Muscle of leg (tissue), 3 donors: ENCODE measurements at regions not wholly inside any gene's neighbourhood (a gene's known extent, or its start where the extent isn't known, plus 50 kb on each side); places are given as distances from the start of the nearest gene placed in this dataset.
A peak's percentile ranks its signal among the peaks of the same experiment; 100 is the strongest.

Source experiments
- DNase-seq: peaks from one replicate; pipeline ENCODE4 v3.0.0; 2013
- H3K27ac ChIP-seq: one replicate; pipeline ENCODE4 v1.5.1; 2013; ENCODE audit warnings: mild to moderate bottlenecking, low read length, control low read depth
- H3K27me3 ChIP-seq: one replicate; pipeline ENCODE4 v1.6.1; 2013; ENCODE audit warnings: low read length; ENCODE audit not compliant: control insufficient read depth, insufficient read depth
- H3K36me3 ChIP-seq: one replicate; pipeline ENCODE4 v1.6.1; 2013; ENCODE audit warnings: low read length; ENCODE audit not compliant: control insufficient read depth, insufficient read depth
- H3K4me1 ChIP-seq: one replicate; pipeline ENCODE4 v1.6.1; 2013; ENCODE audit warnings: low read length; ENCODE audit not compliant: control insufficient read depth, insufficient read depth
- H3K4me3 ChIP-seq: one replicate; pipeline ENCODE4 v1.5.1; 2013; ENCODE audit warnings: low read length, control low read depth
- H3K9me3 ChIP-seq: replicated peaks from 2 replicates; pipeline ENCODE4 v1.6.1; 2013; ENCODE audit warnings: low read depth, low read length; ENCODE audit not compliant: control insufficient read depth
- WGBS: methylation state at CpG from one replicate; pipeline ENCODE4 v1.1.5; 2013; ENCODE audit warnings: missing lambda C conversion rate; ENCODE audit not compliant: insufficient coverage; 5-methylcytosine and 5-hydroxymethylcytosine counted together

GRCh38 chr2:26530696-26531095 lies 52.8 kb upstream of the OTOF start:
- no CpG with 5 or more reads among the region's 4 CpGs for WGBS

GRCh38 chr2:26530240-26530540 lies 52.3 kb upstream of the OTOF start:
- no peak overlapping the region for H3K4me3 ChIP-seq
- peaks cover 11% of the 10 kb centered on the region for H3K4me1 ChIP-seq
- 54% methylated on average over 6 of the region's 10 CpGs for WGBS
- H3K27me3 ChIP-seq, result peaks cover 2% of the 10 kb centered on the region
- no peaks in the 10 kb centered on the region for H3K36me3 ChIP-seq
- H3K9me3 ChIP-seq, result no peaks in the 10 kb centered on the region
- H3K27ac ChIP-seq, result no peak overlapping the region
- no peak for DNase-seq

More at GRCh38 chr2:26530696-26531095, 52.8 kb upstream of the OTOF start:
- Histone ChIP-seq H3K27ac (no peak overlapping the region), H3K36me3 (no peaks in the 10 kb centered on the region), H3K9me3 (no peaks in the 10 kb centered on the region), H3K27me3 (peaks cover 2% of the 10 kb centered on the region), H3K4me3 (no peak overlapping the region), H3K4me1 (peaks cover 11% of the 10 kb centered on the region)
- DNase-seq, result no peak

GRCh38 chr2:26529406-26530239 lies 51.7 kb upstream of the OTOF start:
- H3K36me3 ChIP-seq, result no peaks in the 10 kb centered on the region
- 35% methylated on average over 17 of the region's 20 CpGs for WGBS
- peak; percentile 32 for DNase-seq
- H3K4me3 ChIP-seq, result no peak overlapping the region
- no peaks in the 10 kb centered on the region for H3K9me3 ChIP-seq
- H3K4me1 ChIP-seq, result peaks cover 9% of the 10 kb centered on the region
- H3K27ac ChIP-seq, result no peak overlapping the region
- peaks cover 2% of the 10 kb centered on the region for H3K27me3 ChIP-seq

- H3K4me1 ChIP-seq, result peaks cover 1% of the 10 kb centered on the region
- H3K4me3 ChIP-seq, result no peak overlapping the region
- no peak overlapping the region for H3K27ac ChIP-seq
- H3K27me3 ChIP-seq, result peaks cover 2% of the 10 kb centered on the region
- 100% methylated on average over 1 of the region's 3 CpGs for WGBS
- no peaks in the 10 kb centered on the region for H3K36me3 ChIP-seq
- no peak for DNase-seq
- H3K9me3 ChIP-seq, result no peaks in the 10 kb centered on the region
Observed at GRCh38 chr2:26528836-26529235, 50.9 kb upstream of the OTOF start.

- Histone ChIP-seq H3K4me1 (no peaks in the 10 kb centered on the region), H3K4me3 (no peak overlapping the region), H3K9me3 (no peaks in the 10 kb centered on the region), H3K27ac (no peak overlapping the region), H3K36me3 (no peaks in the 10 kb centered on the region), H3K27me3 (peaks cover 2% of the 10 kb centered on the region)
- WGBS, result 74% methylated on average over 4 of the region's 11 CpGs
- DNase-seq, result no peak
Observed at GRCh38 chr2:26527726-26528585, 50.0 kb upstream of the OTOF start.
